ENCODE measurements at regions not wholly inside any gene's neighbourhood (a gene's known extent, or its start where the extent isn't known, plus 50 kb on each side); places are given as distances from the start of the nearest gene placed in this dataset.

GRCh38 chr13:61592489-61592888 is 176.8 kb upstream of the PCDH20 start:
- Histone ChIP-seq H3K4me3 (no peak overlapping the region), H3K4me1 (no peaks in the 10 kb centered on the region), H3K27me3 (no peaks in the 10 kb centered on the region), H3K36me3 (no peaks in the 10 kb centered on the region), H3K9me3 (no peaks in the 10 kb centered on the region), H3K27ac (no peak overlapping the region)
- in situ Hi-C loops (cut with MboI; ENCODE audit: low sequenced_read_pairs in 4 of 4) (no loop called here), intact Hi-C loops (cut with DNase I; ENCODE audit: low total_unique reads) (no loop called here)
- TF ChIP-seq, protein P1, sequence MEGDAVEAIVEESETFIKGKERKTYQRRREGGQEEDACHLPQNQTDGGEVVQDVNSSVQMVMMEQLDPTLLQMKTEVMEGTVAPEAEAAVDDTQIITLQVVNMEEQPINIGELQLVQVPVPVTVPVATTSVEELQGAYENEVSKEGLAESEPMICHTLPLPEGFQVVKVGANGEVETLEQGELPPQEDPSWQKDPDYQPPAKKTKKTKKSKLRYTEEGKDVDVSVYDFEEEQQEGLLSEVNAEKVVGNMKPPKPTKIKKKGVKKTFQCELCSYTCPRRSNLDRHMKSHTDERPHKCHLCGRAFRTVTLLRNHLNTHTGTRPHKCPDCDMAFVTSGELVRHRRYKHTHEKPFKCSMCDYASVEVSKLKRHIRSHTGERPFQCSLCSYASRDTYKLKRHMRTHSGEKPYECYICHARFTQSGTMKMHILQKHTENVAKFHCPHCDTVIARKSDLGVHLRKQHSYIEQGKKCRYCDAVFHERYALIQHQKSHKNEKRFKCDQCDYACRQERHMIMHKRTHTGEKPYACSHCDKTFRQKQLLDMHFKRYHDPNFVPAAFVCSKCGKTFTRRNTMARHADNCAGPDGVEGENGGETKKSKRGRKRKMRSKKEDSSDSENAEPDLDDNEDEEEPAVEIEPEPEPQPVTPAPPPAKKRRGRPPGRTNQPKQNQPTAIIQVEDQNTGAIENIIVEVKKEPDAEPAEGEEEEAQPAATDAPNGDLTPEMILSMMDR (IDR thresholded peaks at IDR 0.05 in 4 of 5, conservative IDR thresholded peaks at IDR 0.05 in 1 of 5), result no peak
- no peak for TF ChIP-seq POLR2A (IDR thresholded peaks at IDR 0.05)
- ATAC-seq (no peak), DNase-seq (no peak)

DNA sequence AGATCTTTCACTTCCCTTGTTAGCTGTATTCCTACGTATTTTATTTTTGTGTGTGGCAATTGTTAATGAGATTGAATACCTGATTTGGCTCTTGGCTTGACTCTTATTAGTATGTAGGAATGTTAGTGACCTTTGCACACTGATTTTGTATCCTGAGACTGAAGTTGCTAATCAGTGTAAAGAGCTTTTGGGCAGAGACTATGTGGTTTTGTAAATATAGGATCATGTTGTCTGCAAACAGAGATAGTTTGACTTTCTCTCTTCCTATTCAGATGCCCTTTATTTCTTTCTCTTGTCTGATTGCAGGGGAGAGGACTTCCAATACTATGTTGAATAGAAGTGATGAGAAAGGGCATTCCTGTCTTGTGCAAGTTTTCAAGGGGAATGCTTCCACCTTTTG is 160.3 kb upstream of the PCDH20 start:
- no peak for TF ChIP-seq POLR2A (IDR thresholded peaks at IDR 0.05)
- TF ChIP-seq, protein P1 (IDR thresholded peaks at IDR 0.05 in 4 of 5, conservative IDR thresholded peaks at IDR 0.05 in 1 of 5), result no peak
- intact Hi-C loops (cut with DNase I; ENCODE audit: low total_unique reads), result no loop called here
- Histone ChIP-seq H3K27me3 (no peaks in the 10 kb centered on the region), H3K9me3 (no peaks in the 10 kb centered on the region), H3K36me3 (no peaks in the 10 kb centered on the region), H3K4me3 (no peak overlapping the region), H3K4me1 (no peaks in the 10 kb centered on the region), H3K27ac (no peak overlapping the region)
- ATAC-seq (no peak), DNase-seq (no peak)
- in situ Hi-C loops (cut with MboI; ENCODE audit: low sequenced_read_pairs in 4 of 4), result no loop called here

DNA sequence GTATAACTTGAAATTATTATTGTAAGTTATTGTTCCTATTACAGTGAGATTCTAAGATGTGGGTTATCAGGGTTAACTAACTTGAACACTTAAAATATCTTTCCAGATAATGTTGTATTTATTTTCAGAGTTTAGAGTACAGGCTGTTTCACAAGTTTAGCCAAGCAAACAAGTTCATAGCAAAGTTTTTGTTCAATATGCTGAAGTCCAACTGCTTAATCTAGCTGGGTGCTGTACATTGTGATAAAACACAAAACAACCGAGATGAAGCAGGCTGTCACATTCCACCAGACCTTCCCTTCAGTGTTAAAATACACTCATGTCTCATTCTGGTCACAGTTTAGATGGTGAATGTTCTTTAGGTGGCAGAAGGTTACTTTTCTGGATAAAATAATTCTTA is 148.0 kb upstream of the PCDH20 start:
- TF ChIP-seq, protein P1 (IDR thresholded peaks at IDR 0.05 in 4 of 5, conservative IDR thresholded peaks at IDR 0.05 in 1 of 5), result no peak
- TF ChIP-seq POLR2A (IDR thresholded peaks at IDR 0.05), result no peak
- H3K4me3 ChIP-seq, result no peak overlapping the region
- H3K9me3 ChIP-seq, result no peaks in the 10 kb centered on the region
- H3K36me3 ChIP-seq, result no peaks in the 10 kb centered on the region
- H3K27me3 ChIP-seq, result no peaks in the 10 kb centered on the region
- no peak for ATAC-seq
- no peaks in the 10 kb centered on the region for H3K4me1 ChIP-seq
- no peak overlapping the region for H3K27ac ChIP-seq
- intact Hi-C loops (cut with DNase I; ENCODE audit: low total_unique reads), result no loop called here
- in situ Hi-C loops (cut with MboI; ENCODE audit: low sequenced_read_pairs in 4 of 4), result no loop called here
- no peak for DNase-seq

DNA sequence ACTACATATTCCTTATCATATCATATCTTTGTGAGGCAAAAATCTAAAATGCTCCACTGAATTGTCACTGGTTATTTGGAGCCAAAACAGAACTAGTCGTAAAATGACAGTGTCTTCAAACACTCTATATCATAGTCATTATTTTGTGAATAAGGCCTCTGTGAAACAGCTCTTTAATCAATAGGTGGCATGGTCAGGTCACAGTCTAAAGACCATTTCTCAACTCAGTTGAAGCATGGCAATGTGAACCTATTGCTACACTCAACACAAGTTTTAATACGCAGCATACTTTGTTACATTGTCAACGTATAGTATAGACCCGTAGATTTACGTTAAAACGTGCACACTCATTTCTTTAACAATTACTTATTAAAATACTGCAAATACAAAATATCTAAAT is 131.3 kb upstream of the PCDH20 start:
- intact Hi-C loops (cut with DNase I; ENCODE audit: low total_unique reads), result no loop called here
- TF ChIP-seq, protein P1 (IDR thresholded peaks at IDR 0.05 in 4 of 5, conservative IDR thresholded peaks at IDR 0.05 in 1 of 5), result no peak
- TF ChIP-seq POLR2A (IDR thresholded peaks at IDR 0.05), result no peak
- Histone ChIP-seq H3K9me3 (no peaks in the 10 kb centered on the region), H3K4me1 (no peaks in the 10 kb centered on the region), H3K27me3 (no peaks in the 10 kb centered on the region), H3K36me3 (no peaks in the 10 kb centered on the region), H3K4me3 (no peak overlapping the region), H3K27ac (no peak overlapping the region)
- DNase-seq (no peak), ATAC-seq (no peak)
- in situ Hi-C loops (cut with MboI; ENCODE audit: low sequenced_read_pairs in 4 of 4), result no loop called here

DNA sequence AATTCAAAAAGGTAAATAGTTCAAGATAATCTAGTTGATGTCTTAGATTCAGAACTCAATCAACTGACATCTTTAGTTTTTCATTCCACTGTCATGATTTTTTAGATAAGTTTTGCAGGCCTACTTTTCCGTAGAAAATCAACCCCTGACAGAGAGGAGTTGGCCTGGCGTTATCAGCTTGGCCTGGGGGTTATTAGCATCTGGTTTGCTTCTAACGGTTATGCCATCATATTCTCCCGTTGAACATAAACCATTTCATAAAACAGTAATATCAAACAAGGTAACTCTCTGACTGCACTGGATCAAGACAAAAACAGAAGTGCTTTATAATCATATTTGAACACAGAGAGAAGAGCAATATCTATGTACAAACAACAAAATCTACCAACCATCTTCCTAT is 130.8 kb upstream of the PCDH20 start:
- Histone ChIP-seq H3K4me1 (no peaks in the 10 kb centered on the region), H3K36me3 (no peaks in the 10 kb centered on the region), H3K9me3 (no peaks in the 10 kb centered on the region), H3K27me3 (no peaks in the 10 kb centered on the region), H3K27ac (no peak overlapping the region), H3K4me3 (no peak overlapping the region)
- intact Hi-C loops (cut with DNase I; ENCODE audit: low total_unique reads) (no loop called here), in situ Hi-C loops (cut with MboI; ENCODE audit: low sequenced_read_pairs in 4 of 4) (no loop called here)
- ATAC-seq (no peak), DNase-seq (no peak)
- TF ChIP-seq POLR2A (IDR thresholded peaks at IDR 0.05), result no peak
- TF ChIP-seq, protein P1 (IDR thresholded peaks at IDR 0.05 in 4 of 5, conservative IDR thresholded peaks at IDR 0.05 in 1 of 5), result no peak

All from gastrocnemius medialis (tissue), 4 donors.